ENCODE measurements at regions not wholly inside any gene's neighbourhood (a gene's known extent, or its start where the extent isn't known, plus 50 kb on each side); places are given as distances from the start of the nearest gene placed in this dataset.

DNA sequence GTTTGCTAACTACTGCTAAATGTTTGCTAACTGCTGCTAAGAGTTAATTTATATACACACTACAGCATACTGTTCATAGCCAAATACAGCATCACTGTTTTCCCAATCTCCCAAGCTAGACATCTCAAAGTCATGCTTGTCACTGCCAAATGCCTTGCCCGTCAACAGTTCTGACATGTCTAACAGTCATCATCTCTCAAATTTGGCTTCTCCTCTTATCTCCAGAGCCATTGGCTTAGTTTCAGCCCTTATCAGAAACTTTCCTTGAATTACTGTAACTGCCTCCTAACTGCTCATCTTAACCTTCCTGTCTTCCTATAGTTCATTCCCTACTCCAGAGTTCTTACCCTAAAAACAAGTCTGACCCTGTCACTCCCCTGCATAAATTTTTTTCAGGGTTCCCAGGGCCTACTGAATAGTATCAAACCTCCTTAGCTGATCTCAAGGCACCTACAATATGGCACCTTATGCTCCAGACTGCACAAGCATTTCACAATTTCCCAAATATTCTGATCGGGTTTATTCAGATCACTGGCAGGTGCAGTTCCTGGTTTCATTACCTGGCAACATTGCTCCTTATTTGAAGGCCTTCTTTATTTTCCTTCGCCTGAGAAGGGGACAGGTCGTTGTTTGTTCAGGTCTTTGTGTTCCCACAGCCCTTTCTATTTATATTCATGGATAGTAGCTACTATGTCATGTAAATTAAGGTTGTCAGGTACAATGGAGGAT, 55.9 kb upstream of the ANKRD55 start:
- no peak for DNase-seq (ENCODE audit: low read depth)
- H3K4me3 ChIP-seq (ENCODE audit: low read depth, low read length): no peak overlapping the region
- TF ChIP-seq, protein P1, sequence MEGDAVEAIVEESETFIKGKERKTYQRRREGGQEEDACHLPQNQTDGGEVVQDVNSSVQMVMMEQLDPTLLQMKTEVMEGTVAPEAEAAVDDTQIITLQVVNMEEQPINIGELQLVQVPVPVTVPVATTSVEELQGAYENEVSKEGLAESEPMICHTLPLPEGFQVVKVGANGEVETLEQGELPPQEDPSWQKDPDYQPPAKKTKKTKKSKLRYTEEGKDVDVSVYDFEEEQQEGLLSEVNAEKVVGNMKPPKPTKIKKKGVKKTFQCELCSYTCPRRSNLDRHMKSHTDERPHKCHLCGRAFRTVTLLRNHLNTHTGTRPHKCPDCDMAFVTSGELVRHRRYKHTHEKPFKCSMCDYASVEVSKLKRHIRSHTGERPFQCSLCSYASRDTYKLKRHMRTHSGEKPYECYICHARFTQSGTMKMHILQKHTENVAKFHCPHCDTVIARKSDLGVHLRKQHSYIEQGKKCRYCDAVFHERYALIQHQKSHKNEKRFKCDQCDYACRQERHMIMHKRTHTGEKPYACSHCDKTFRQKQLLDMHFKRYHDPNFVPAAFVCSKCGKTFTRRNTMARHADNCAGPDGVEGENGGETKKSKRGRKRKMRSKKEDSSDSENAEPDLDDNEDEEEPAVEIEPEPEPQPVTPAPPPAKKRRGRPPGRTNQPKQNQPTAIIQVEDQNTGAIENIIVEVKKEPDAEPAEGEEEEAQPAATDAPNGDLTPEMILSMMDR (conservative IDR thresholded peaks at IDR 0.05; ENCODE audit: low read depth, low read length): no peak

DNA sequence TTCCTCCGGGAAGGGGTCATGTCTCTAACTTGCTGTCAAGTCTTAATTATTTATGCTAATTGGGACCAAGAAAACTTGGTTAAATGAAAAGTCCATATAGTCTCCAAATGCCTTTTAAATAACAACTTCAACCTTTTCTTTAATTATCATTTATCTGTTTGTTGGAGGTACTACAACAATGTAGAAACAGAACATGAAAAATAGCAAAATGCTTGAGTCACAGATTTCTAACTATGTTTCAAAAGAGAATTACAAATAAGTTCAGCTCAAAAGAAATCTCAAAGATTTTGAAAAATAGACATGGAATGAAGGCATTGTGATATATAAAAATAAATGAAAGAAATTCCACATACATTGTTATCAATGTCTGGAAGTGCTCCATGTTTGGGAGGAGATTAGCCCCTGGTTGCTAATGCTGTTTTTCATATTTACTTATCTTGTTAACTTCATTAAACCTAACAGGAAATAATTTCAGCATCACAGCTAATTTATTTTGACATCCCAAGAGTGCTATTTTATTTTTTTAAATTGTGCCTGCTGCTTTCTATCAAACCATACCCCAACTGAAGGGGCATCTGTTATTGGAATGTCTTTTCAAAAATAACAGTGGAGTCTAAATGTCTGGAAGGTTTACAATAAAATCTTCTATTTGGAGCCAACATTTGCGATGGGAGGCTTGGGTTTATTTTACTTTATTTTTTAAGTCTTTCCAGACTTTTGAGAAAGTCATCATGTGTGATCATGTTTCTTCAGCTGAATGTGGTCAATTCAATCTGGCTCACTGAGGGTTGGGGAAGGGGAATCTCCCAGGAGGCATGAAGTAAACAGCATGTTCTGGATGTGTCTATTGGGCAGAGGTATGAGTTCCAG, 53.1 kb upstream of the ANKRD55 start:
- no peak for DNase-seq (ENCODE audit: low read depth)
- TF ChIP-seq, protein P1 (conservative IDR thresholded peaks at IDR 0.05; ENCODE audit: low read depth, low read length): no peak
- no peak overlapping the region for H3K4me3 ChIP-seq (ENCODE audit: low read depth, low read length)

DNA sequence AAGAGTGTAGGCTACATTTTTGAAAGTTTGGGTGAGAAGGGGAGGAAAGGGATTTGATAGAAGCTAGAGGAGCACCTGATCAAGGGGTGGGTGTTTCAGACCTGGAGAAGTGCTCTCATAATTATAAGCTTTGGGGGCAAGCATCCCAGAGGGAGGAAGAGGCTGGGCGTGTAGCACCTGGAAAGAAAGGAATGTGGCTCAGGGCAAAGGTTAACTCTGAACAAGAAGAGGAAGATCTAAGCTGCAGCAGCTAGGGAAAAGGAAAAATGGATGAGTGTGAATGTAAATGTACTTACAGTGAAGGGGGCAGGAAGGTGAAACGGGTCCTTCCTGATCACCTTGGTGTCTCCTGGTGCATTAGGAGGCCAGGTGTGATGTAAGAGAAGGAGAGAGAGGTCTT, 49.8 kb upstream of the ANKRD55 start:
- TF ChIP-seq, protein P1 (conservative IDR thresholded peaks at IDR 0.05; ENCODE audit: low read depth, low read length): no peak
- DNase-seq (ENCODE audit: low read depth): no peak
- no peak overlapping the region for H3K4me3 ChIP-seq (ENCODE audit: low read depth, low read length)
